ENCODE measurements at regions not wholly inside any gene's neighbourhood (a gene's known extent, or its start where the extent isn't known, plus 50 kb on each side); places are given as distances from the start of the nearest gene placed in this dataset.

DNA sequence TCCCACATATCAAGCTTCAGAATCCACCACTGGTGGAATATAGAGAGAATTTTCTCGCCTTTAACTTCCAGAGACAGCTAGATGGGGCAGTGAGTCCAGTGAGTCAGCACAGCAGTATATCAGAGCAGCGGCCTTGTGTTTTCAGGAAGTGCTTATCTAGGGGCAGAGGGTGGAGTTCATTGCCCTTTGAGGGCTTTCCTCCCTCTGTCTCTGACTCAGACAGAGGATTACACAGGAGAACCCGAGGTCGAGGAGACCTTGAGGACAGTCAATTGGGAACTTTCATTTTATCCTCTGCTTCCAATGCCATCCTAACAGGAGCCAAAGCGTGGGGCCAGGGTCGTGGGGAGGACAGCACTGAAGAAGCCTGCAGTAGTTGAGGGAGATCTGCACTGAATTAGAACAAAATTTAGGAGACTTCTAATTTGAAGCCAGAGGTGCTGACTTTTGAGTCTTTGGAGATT is 109.6 kb upstream of the UMPS start (continued):
- TF ChIP-seq, protein P1, sequence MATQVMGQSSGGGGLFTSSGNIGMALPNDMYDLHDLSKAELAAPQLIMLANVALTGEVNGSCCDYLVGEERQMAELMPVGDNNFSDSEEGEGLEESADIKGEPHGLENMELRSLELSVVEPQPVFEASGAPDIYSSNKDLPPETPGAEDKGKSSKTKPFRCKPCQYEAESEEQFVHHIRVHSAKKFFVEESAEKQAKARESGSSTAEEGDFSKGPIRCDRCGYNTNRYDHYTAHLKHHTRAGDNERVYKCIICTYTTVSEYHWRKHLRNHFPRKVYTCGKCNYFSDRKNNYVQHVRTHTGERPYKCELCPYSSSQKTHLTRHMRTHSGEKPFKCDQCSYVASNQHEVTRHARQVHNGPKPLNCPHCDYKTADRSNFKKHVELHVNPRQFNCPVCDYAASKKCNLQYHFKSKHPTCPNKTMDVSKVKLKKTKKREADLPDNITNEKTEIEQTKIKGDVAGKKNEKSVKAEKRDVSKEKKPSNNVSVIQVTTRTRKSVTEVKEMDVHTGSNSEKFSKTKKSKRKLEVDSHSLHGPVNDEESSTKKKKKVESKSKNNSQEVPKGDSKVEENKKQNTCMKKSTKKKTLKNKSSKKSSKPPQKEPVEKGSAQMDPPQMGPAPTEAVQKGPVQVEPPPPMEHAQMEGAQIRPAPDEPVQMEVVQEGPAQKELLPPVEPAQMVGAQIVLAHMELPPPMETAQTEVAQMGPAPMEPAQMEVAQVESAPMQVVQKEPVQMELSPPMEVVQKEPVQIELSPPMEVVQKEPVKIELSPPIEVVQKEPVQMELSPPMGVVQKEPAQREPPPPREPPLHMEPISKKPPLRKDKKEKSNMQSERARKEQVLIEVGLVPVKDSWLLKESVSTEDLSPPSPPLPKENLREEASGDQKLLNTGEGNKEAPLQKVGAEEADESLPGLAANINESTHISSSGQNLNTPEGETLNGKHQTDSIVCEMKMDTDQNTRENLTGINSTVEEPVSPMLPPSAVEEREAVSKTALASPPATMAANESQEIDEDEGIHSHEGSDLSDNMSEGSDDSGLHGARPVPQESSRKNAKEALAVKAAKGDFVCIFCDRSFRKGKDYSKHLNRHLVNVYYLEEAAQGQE (IDR thresholded peaks at IDR 0.05; ENCODE audit: borderline replicate concordance in 1 of 2, low read depth in 1 of 2, low read length in 2 of 2), result peak in 1 of 2 experiments; percentile 74; a peak in 1 of 4 replicates
- peak; percentile 58; the same call in 1 of the 2 replicates for TF ChIP-seq SIX1 (CRISPR knock-in tag; IDR thresholded peaks at IDR 0.05; ENCODE audit: borderline replicate concordance)
- TF ChIP-seq, protein P2, sequence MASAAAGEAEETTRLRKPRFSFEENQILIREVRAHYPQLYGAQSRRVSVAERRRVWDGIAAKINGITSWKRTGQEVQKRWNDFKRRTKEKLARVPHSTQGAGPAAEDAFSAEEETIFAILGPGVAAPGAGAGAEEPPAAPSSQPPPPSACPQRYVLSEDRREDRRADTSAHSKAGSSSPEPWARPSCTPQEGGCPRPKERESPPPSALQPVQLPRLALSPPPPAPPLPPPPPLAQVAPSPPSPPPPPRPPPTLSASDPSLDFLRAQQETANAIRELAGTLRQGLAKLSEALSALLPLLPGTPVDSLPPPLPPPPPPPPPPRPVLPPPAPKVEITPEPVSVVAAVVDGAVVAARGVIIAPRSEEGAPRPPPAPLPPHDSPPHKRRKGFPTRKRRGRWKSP (CRISPR knock-in tag; IDR thresholded peaks at IDR 0.05), result peak; percentile 84
- peak; percentile 65; the same call in 1 of the 2 replicates for TF ChIP-seq ZNF264 (CRISPR knock-in tag; IDR thresholded peaks at IDR 0.05)
- TF ChIP-seq SP4 (CRISPR knock-in tag; IDR thresholded peaks at IDR 0.05), result peak; percentile 41; the same call in 1 of the 2 replicates
- TF ChIP-seq, protein P3, sequence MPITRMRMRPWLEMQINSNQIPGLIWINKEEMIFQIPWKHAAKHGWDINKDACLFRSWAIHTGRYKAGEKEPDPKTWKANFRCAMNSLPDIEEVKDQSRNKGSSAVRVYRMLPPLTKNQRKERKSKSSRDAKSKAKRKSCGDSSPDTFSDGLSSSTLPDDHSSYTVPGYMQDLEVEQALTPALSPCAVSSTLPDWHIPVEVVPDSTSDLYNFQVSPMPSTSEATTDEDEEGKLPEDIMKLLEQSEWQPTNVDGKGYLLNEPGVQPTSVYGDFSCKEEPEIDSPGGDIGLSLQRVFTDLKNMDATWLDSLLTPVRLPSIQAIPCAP (CRISPR knock-in tag; IDR thresholded peaks at IDR 0.05; ENCODE audit: low read depth), result no peak
- TF ChIP-seq ZNF713 (CRISPR knock-in tag; IDR thresholded peaks at IDR 0.05), result no peak
- TF ChIP-seq SP140L (CRISPR knock-in tag; IDR thresholded peaks at IDR 0.05; ENCODE audit: borderline replicate concordance), result no peak
- TF ChIP-seq, protein P4, sequence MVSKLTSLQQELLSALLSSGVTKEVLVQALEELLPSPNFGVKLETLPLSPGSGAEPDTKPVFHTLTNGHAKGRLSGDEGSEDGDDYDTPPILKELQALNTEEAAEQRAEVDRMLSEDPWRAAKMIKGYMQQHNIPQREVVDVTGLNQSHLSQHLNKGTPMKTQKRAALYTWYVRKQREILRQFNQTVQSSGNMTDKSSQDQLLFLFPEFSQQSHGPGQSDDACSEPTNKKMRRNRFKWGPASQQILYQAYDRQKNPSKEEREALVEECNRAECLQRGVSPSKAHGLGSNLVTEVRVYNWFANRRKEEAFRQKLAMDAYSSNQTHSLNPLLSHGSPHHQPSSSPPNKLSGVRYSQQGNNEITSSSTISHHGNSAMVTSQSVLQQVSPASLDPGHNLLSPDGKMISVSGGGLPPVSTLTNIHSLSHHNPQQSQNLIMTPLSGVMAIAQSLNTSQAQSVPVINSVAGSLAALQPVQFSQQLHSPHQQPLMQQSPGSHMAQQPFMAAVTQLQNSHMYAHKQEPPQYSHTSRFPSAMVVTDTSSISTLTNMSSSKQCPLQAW (CRISPR knock-in tag; IDR thresholded peaks at IDR 0.05), result peak; percentile 91
- no peak for TF ChIP-seq NBN (conservative IDR thresholded peaks at IDR 0.05)
- no peak for TF ChIP-seq CREB1 (IDR thresholded peaks at IDR 0.05)
- peak; percentile 77; the same call in 1 of the 2 replicates for TF ChIP-seq CREB1 (CRISPR knock-in tag; IDR thresholded peaks at IDR 0.05)
- TF ChIP-seq CENPT (CRISPR knock-in tag; IDR thresholded peaks at IDR 0.05; ENCODE audit: low read depth), result no peak
- TF ChIP-seq PHF8 (CRISPR knock-in tag; IDR thresholded peaks at IDR 0.05), result peak; percentile 37; the same call in 1 of the 2 replicates
- TF ChIP-seq TARDBP (CRISPR knock-in tag; IDR thresholded peaks at IDR 0.05), result peak; percentile 81
- no peak; the same call in 1 of the 2 replicates for TF ChIP-seq SALL2 (CRISPR knock-in tag; IDR thresholded peaks at IDR 0.05)
- TF ChIP-seq ZNF678 (CRISPR knock-in tag; IDR thresholded peaks at IDR 0.05), result no peak
- no peak for TF ChIP-seq ZFP41 (CRISPR knock-in tag; IDR thresholded peaks at IDR 0.05; ENCODE audit: borderline replicate concordance)
- TF ChIP-seq, protein P5, sequence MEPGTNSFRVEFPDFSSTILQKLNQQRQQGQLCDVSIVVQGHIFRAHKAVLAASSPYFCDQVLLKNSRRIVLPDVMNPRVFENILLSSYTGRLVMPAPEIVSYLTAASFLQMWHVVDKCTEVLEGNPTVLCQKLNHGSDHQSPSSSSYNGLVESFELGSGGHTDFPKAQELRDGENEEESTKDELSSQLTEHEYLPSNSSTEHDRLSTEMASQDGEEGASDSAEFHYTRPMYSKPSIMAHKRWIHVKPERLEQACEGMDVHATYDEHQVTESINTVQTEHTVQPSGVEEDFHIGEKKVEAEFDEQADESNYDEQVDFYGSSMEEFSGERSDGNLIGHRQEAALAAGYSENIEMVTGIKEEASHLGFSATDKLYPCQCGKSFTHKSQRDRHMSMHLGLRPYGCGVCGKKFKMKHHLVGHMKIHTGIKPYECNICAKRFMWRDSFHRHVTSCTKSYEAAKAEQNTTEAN (CRISPR knock-in tag; conservative IDR thresholded peaks at IDR 0.05), result 0 out of 2 replicates have a peak, but pooled peaks have one; percentile 40
- TF ChIP-seq ZNF253 (CRISPR knock-in tag; IDR thresholded peaks at IDR 0.05; ENCODE audit: borderline replicate concordance), result no peak
- peak; percentile 66; the same call in 1 of the 2 replicates for TF ChIP-seq KMT2B (CRISPR knock-in tag; IDR thresholded peaks at IDR 0.05)
- TF ChIP-seq, protein P6, sequence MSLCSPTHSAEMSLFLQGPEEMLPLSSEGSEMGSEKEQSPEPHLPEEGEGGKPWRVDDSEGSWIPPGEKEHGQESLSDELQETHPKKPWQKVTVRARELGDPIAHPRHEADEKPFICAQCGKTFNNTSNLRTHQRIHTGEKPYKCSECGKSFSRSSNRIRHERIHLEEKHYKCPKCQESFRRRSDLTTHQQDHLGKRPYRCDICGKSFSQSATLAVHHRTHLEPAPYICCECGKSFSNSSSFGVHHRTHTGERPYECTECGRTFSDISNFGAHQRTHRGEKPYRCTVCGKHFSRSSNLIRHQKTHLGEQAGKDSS (CRISPR knock-in tag; IDR thresholded peaks at IDR 0.05; ENCODE audit: borderline replicate concordance, low read depth), result no peak; the same call in 1 of the 2 replicates

Measured in HepG2 (cell line).